HEK293T (cell line): ENCODE measurements at regions not wholly inside any gene's neighbourhood (a gene's known extent, or its start where the extent isn't known, plus 50 kb on each side); places are given as distances from the start of the nearest gene placed in this dataset.

Experiments
- ELF4 ChIP-seq: fragments of 450-650 bp; IDR thresholded peaks from 2 replicates; pipeline ENCODE4 v1.6.1; 2017; ENCODE audit warnings: antibody characterized with exemption
- FOXK2 ChIP-seq: fragments of 450-650 bp; IDR thresholded peaks from 2 replicates; pipeline ENCODE4 v1.6.1; 2016; ENCODE audit warnings: mild to moderate bottlenecking
- SP1 ChIP-seq: fragments of 450-650 bp; IDR thresholded peaks from 2 replicates; pipeline ENCODE4 v1.6.1; 2017
- SUZ12 ChIP-seq: fragments of 450-650 bp; IDR thresholded peaks from 2 replicates; pipeline ENCODE4 v1.6.1; 2016; ENCODE audit warnings: mild to moderate bottlenecking

GRCh38 chr2:8606649-8607550 lies 75.0 kb upstream of the ID2 start:
- no peak for TF ChIP-seq FOXK2
- TF ChIP-seq ELF4: no peak
- TF ChIP-seq SP1: no peak
- no peak for TF ChIP-seq SUZ12
